GM03348 (cell line): ENCODE measurements at regions not wholly inside any gene's neighbourhood (a gene's known extent, or its start where the extent isn't known, plus 50 kb on each side); places are given as distances from the start of the nearest gene placed in this dataset.
"Not testable (repeated sequence)": the region's sequence is repeated elsewhere in the genome, so short reads cannot be mapped to it uniquely, and the experiment has no call there.

Source experiments
- DNase-seq: peaks from one replicate; pipeline ENCODE4 v3.0.0; 2012; ENCODE audit warnings: low spot score

GRCh38 chr10:71084818-71085126 is 127.6 kb upstream of the UNC5B start:
- no peak for DNase-seq

- DNase-seq, result peak; percentile 5
Observed at GRCh38 chr10:71085689-71086438, 126.5 kb upstream of the UNC5B start.

GRCh38 chr10:71086439-71087080 is 125.8 kb upstream of the UNC5B start:
- no peak for DNase-seq

GRCh38 chr10:71087622-71088021 is 124.7 kb upstream of the UNC5B start:
- no peak for DNase-seq

GRCh38 chr10:71088054-71088453 is 124.3 kb upstream of the UNC5B start:
- DNase-seq, result no peak

GRCh38 chr10:71088578-71088977 is 123.8 kb upstream of the UNC5B start:
- not testable (repeated sequence) for DNase-seq

GRCh38 chr10:71089162-71089561 is 123.2 kb upstream of the UNC5B start:
- DNase-seq, result no peak

GRCh38 chr10:71090330-71090729 is 122.0 kb upstream of the UNC5B start:
- peak; percentile 4 for DNase-seq

- no peak for DNase-seq
Observed at GRCh38 chr10:71090801-71091200, 121.6 kb upstream of the UNC5B start.

GRCh38 chr10:71092812-71093401 is 119.5 kb upstream of the UNC5B start:
- DNase-seq, result no peak

- DNase-seq, result no peak
Observed at GRCh38 chr10:71093531-71093930, 118.8 kb upstream of the UNC5B start.

- DNase-seq, result no peak
Observed at GRCh38 chr10:71094712-71095390, 117.5 kb upstream of the UNC5B start.

GRCh38 chr10:71099731-71100361 is 112.5 kb upstream of the UNC5B start:
- no peak for DNase-seq

GRCh38 chr10:71103961-71104360 is 108.4 kb upstream of the UNC5B start:
- no peak for DNase-seq

- not testable (repeated sequence) for DNase-seq
Observed at GRCh38 chr10:71106151-71106550, 106.2 kb upstream of the UNC5B start.

GRCh38 chr10:71107117-71107516 is 105.3 kb upstream of the UNC5B start:
- not testable (repeated sequence) for DNase-seq

GRCh38 chr10:71108042-71108441 is 104.3 kb upstream of the UNC5B start:
- not testable (repeated sequence) for DNase-seq

- DNase-seq, result no peak
Observed at GRCh38 chr10:71112138-71112785, 100.1 kb upstream of the UNC5B start.

GRCh38 chr10:71116426-71116825 is 95.9 kb upstream of the UNC5B start:
- no peak for DNase-seq

- not testable (repeated sequence) for DNase-seq
Observed at GRCh38 chr10:71117589-71117988, 94.8 kb upstream of the UNC5B start.

- no peak for DNase-seq
Observed at GRCh38 chr10:71123023-71123422, 89.3 kb upstream of the UNC5B start.
